ENCODE measurements at regions not wholly inside any gene's neighbourhood (a gene's known extent, or its start where the extent isn't known, plus 50 kb on each side); places are given as distances from the start of the nearest gene placed in this dataset.

- no peaks in the 10 kb centered on the region for H3K79me2 ChIP-seq
- no peak overlapping the region for H3K9ac ChIP-seq
- H3K27me3 ChIP-seq (ENCODE audit: control insufficient read depth, insufficient read depth, low read length) = no peaks in the 10 kb centered on the region
- no peaks in the 10 kb centered on the region for H3K36me3 ChIP-seq (ENCODE audit: control insufficient read depth, insufficient read depth, low read length)
- no peaks in the 10 kb centered on the region for H3K9me3 ChIP-seq (ENCODE audit: control insufficient read depth, low read length)
- H3K4me2 ChIP-seq (ENCODE audit: low read length) = no peak overlapping the region
- H3K4me3 ChIP-seq (ENCODE audit: low read depth, low read length) = no peak overlapping the region
- TF ChIP-seq CTCF (IDR thresholded peaks at IDR 0.05) = no peak
- H2AFZ ChIP-seq = no peak overlapping the region
- H3K4me1 ChIP-seq = no peaks in the 10 kb centered on the region
- no peak overlapping the region for H3K27ac ChIP-seq
These were observed 207.1 kb downstream of the NFATC2 start for GRCh38 chr20:51335329-51335841.

- no peak overlapping the region for H3K27ac ChIP-seq
- H2AFZ ChIP-seq = no peak overlapping the region
- H3K4me3 ChIP-seq (ENCODE audit: low read depth, low read length) = no peak overlapping the region
- H3K9ac ChIP-seq = no peak overlapping the region
- no peaks in the 10 kb centered on the region for H3K4me1 ChIP-seq
- no peak overlapping the region for H3K4me2 ChIP-seq (ENCODE audit: low read length)
- no peaks in the 10 kb centered on the region for H3K27me3 ChIP-seq (ENCODE audit: control insufficient read depth, insufficient read depth, low read length)
- TF ChIP-seq CTCF (IDR thresholded peaks at IDR 0.05) = no peak
- H3K79me2 ChIP-seq = no peaks in the 10 kb centered on the region
- no peaks in the 10 kb centered on the region for H3K36me3 ChIP-seq (ENCODE audit: control insufficient read depth, insufficient read depth, low read length)
- no peaks in the 10 kb centered on the region for H3K9me3 ChIP-seq (ENCODE audit: control insufficient read depth, low read length)
These were observed 207.9 kb downstream of the NFATC2 start for GRCh38 chr20:51334609-51335008.

- Histone ChIP-seq H3K9me3 (ENCODE audit: control insufficient read depth, low read length) (no peaks in the 10 kb centered on the region), H3K36me3 (ENCODE audit: control insufficient read depth, insufficient read depth, low read length) (no peaks in the 10 kb centered on the region), H3K27me3 (ENCODE audit: control insufficient read depth, insufficient read depth, low read length) (no peaks in the 10 kb centered on the region), H3K79me2 (no peaks in the 10 kb centered on the region), H3K4me2 (ENCODE audit: low read length) (no peak overlapping the region), H3K27ac (no peak overlapping the region), H3K4me3 (ENCODE audit: low read depth, low read length) (no peak overlapping the region), H3K9ac (no peak overlapping the region), H3K4me1 (no peaks in the 10 kb centered on the region), H2AFZ (no peak overlapping the region)
- no peak for TF ChIP-seq CTCF (IDR thresholded peaks at IDR 0.05)
These were observed 208.5 kb downstream of the NFATC2 start for GRCh38 chr20:51333971-51334370.

GRCh38 chr20:51333446-51333845, 209.1 kb downstream of the NFATC2 start:
- H3K36me3 ChIP-seq (ENCODE audit: control insufficient read depth, insufficient read depth, low read length) = no peaks in the 10 kb centered on the region
- H3K27me3 ChIP-seq (ENCODE audit: control insufficient read depth, insufficient read depth, low read length) = no peaks in the 10 kb centered on the region
- H3K4me2 ChIP-seq (ENCODE audit: low read length) = no peak overlapping the region
- H3K27ac ChIP-seq = no peak overlapping the region
- H2AFZ ChIP-seq = no peak overlapping the region
- no peak for TF ChIP-seq CTCF (IDR thresholded peaks at IDR 0.05)
- no peaks in the 10 kb centered on the region for H3K4me1 ChIP-seq
- no peaks in the 10 kb centered on the region for H3K9me3 ChIP-seq (ENCODE audit: control insufficient read depth, low read length)
- H3K4me3 ChIP-seq (ENCODE audit: low read depth, low read length) = no peak overlapping the region
- H3K79me2 ChIP-seq = no peaks in the 10 kb centered on the region
- no peak overlapping the region for H3K9ac ChIP-seq

GRCh38 chr20:51331481-51331880, 211.0 kb downstream of the NFATC2 start:
- H3K79me2 ChIP-seq = no peaks in the 10 kb centered on the region
- no peaks in the 10 kb centered on the region for H3K9me3 ChIP-seq (ENCODE audit: control insufficient read depth, low read length)
- H3K4me2 ChIP-seq (ENCODE audit: low read length) = no peak overlapping the region
- H3K4me3 ChIP-seq (ENCODE audit: low read depth, low read length) = no peak overlapping the region
- H3K27ac ChIP-seq = no peak overlapping the region
- H3K9ac ChIP-seq = no peak overlapping the region
- no peaks in the 10 kb centered on the region for H3K36me3 ChIP-seq (ENCODE audit: control insufficient read depth, insufficient read depth, low read length)
- no peak overlapping the region for H2AFZ ChIP-seq
- no peaks in the 10 kb centered on the region for H3K27me3 ChIP-seq (ENCODE audit: control insufficient read depth, insufficient read depth, low read length)
- no peak for TF ChIP-seq CTCF (IDR thresholded peaks at IDR 0.05)
- no peaks in the 10 kb centered on the region for H3K4me1 ChIP-seq

Measured in parathyroid adenoma (tissue), 2 donors.